ENCODE measurements at regions not wholly inside any gene's neighbourhood (a gene's known extent, or its start where the extent isn't known, plus 50 kb on each side); places are given as distances from the start of the nearest gene placed in this dataset.
"Not testable (repeated sequence)": the region's sequence is repeated elsewhere in the genome, so short reads cannot be mapped to it uniquely, and the experiment has no call there.

- peaks cover 14% of the 10 kb centered on the region for H3K4me1 ChIP-seq (ENCODE audit: insufficient read depth, low read length)
- ChIA-PET POLR2A (ENCODE audit: unreplicated experiment) (no interaction called here), CTCF (no interaction called here)
- H3F3A ChIP-seq (ENCODE audit: low read length, unreplicated experiment) = no peaks in the 10 kb centered on the region
- H3K9me3 ChIP-seq (ENCODE audit: low read length) = no peaks in the 10 kb centered on the region
- no peaks in the 10 kb centered on the region for H3K9me2 ChIP-seq (replicated peaks; ENCODE audit: low read length)
- no peak overlapping the region for H3K27ac ChIP-seq (ENCODE audit: low read length)
- BruUV-seq (replicated peaks) = no TSS peak
- intact Hi-C loops (cut with micrococcal nuclease) = no loop called here
- no peak overlapping the region for H3K9ac ChIP-seq (ENCODE audit: low read length)
- H3K4me2 ChIP-seq (ENCODE audit: low read length) = no peak overlapping the region
- TF ChIP-seq CTCF (conservative IDR thresholded peaks at IDR 0.05; ENCODE audit: low read depth, low read length) (no peak), EZH2phosphoT487 (IDR thresholded peaks at IDR 0.05; ENCODE audit: borderline replicate concordance, low read length) (no peak), EZH2 (IDR thresholded peaks at IDR 0.05; ENCODE audit: low read length, unreplicated experiment) (no peak)
- no peak for ATAC-seq
- no peak for DNase-seq
- H3K4me3 ChIP-seq (ENCODE audit: low read length) = no peak overlapping the region
- H2AFZ ChIP-seq (ENCODE audit: low read length) = no peak overlapping the region
- no peaks in the 10 kb centered on the region for H4K20me1 ChIP-seq (ENCODE audit: low read length)
- H3K79me2 ChIP-seq (ENCODE audit: low read length) = no peaks in the 10 kb centered on the region
- no peaks in the 10 kb centered on the region for H3K27me3 ChIP-seq (ENCODE audit: low read length)
- no peaks in the 10 kb centered on the region for H3K36me3 ChIP-seq (ENCODE audit: low read depth, low read length)
These were observed 51.3 kb upstream of the SUB1 start for GRCh38 chr5:32534041-32534440.

GRCh38 chr5:32531885-32532520 is 53.4 kb upstream of the SUB1 start:
- H2AFZ ChIP-seq (ENCODE audit: low read length) = peak overlapping the region; percentile 58

GRCh38 chr5:32527321-32527720 is 58.0 kb upstream of the SUB1 start:
- H3K9ac ChIP-seq (ENCODE audit: low read length); H3K27ac ChIP-seq (ENCODE audit: low read length); H2AFZ ChIP-seq (ENCODE audit: low read length); BruUV-seq (replicated peaks); H3K9me3 ChIP-seq (ENCODE audit: low read length); H3F3A ChIP-seq (ENCODE audit: low read length, unreplicated experiment); DNase-seq; H3K4me3 ChIP-seq (ENCODE audit: low read length); H3K36me3 ChIP-seq (ENCODE audit: low read depth, low read length); intact Hi-C loops (cut with micrococcal nuclease); H4K20me1 ChIP-seq (ENCODE audit: low read length); ATAC-seq; CTCF ChIA-PET; H3K27me3 ChIP-seq (ENCODE audit: low read length); H3K9me2 ChIP-seq (replicated peaks; ENCODE audit: low read length); H3K4me2 ChIP-seq (ENCODE audit: low read length); H3K79me2 ChIP-seq (ENCODE audit: low read length); POLR2A ChIA-PET (ENCODE audit: unreplicated experiment): not testable (repeated sequence)
- peaks cover 23% of the 10 kb centered on the region for H3K4me1 ChIP-seq (ENCODE audit: insufficient read depth, low read length)

More at GRCh38 chr5:32531885-32532520, 53.4 kb upstream of the SUB1 start:
- Histone ChIP-seq H3K4me3 (ENCODE audit: low read length) (peak overlapping the region; percentile 17; the same call in 1 of the 2 replicates), H3K27me3 (ENCODE audit: low read length) (no peaks in the 10 kb centered on the region), H3K4me1 (ENCODE audit: insufficient read depth, low read length) (peaks cover 14% of the 10 kb centered on the region), H3K36me3 (ENCODE audit: low read depth, low read length) (no peaks in the 10 kb centered on the region), H3K9me3 (ENCODE audit: low read length) (no peaks in the 10 kb centered on the region), H4K20me1 (ENCODE audit: low read length) (no peaks in the 10 kb centered on the region), H3F3A (ENCODE audit: low read length, unreplicated experiment) (no peaks in the 10 kb centered on the region), H3K79me2 (ENCODE audit: low read length) (no peaks in the 10 kb centered on the region), H3K9me2 (replicated peaks; ENCODE audit: low read length) (no peaks in the 10 kb centered on the region), H3K4me2 (ENCODE audit: low read length) (peak overlapping the region; percentile 52), H3K9ac (ENCODE audit: low read length) (no peak overlapping the region), H3K27ac (ENCODE audit: low read length) (no peak overlapping the region)
- peak; percentile 97 for ATAC-seq
- ChIA-PET CTCF (interaction anchor here (0.6 to 0.7 kb wide), 2 partner anchors 58 kb away, joined by 3 read pairs; no protein-coding TSS in a partner anchor), POLR2A (ENCODE audit: unreplicated experiment) (interaction anchor here (0.6 kb wide), 1 partner anchor 224 kb away, joined by 5 read pairs; no protein-coding TSS in a partner anchor)
- intact Hi-C loops (cut with micrococcal nuclease) = no loop called here
- peak; percentile 57 for DNase-seq
- no peak for TF ChIP-seq EZH2 (IDR thresholded peaks at IDR 0.05; ENCODE audit: low read length, unreplicated experiment)
- no peak for TF ChIP-seq EZH2phosphoT487 (IDR thresholded peaks at IDR 0.05; ENCODE audit: borderline replicate concordance, low read length)
- TF ChIP-seq CTCF (conservative IDR thresholded peaks at IDR 0.05; ENCODE audit: low read depth, low read length) = no peak
- BruUV-seq (replicated peaks) = TSS peak; percentile 89
